Mammary epithelial cell (primary cell): ENCODE measurements at regions not wholly inside any gene's neighbourhood (a gene's known extent, or its start where the extent isn't known, plus 50 kb on each side); places are given as distances from the start of the nearest gene placed in this dataset.

Experiments
- EZH2 ChIP-seq: IDR thresholded peaks from 2 replicates; pipeline ENCODE4 v1.6.1; 2012; ENCODE audit warnings: low read length, inconsistent platforms, borderline replicate concordance
- TF ChIP-seq, protein P1 (sequence below), 2 donors: IDR thresholded peaks in 1 of 2; conservative IDR thresholded peaks in 1 of 2; 2 replicates each; pipeline ENCODE4 v1.5.1; 2011 to 2012; ENCODE audit warnings: inconsistent platforms in 2 of 2, low read length in 2 of 2, mild to moderate bottlenecking in 2 of 2, control low read depth in 1 of 2, low read depth in 1 of 2; ENCODE audit not compliant: insufficient read depth in 1 of 2; ENCODE audit errors: extremely low read depth in 1 of 2

GRCh38 chr13:47420020-47420419 lies 523.2 kb upstream of the HTR2A start:
- TF ChIP-seq, protein P1, sequence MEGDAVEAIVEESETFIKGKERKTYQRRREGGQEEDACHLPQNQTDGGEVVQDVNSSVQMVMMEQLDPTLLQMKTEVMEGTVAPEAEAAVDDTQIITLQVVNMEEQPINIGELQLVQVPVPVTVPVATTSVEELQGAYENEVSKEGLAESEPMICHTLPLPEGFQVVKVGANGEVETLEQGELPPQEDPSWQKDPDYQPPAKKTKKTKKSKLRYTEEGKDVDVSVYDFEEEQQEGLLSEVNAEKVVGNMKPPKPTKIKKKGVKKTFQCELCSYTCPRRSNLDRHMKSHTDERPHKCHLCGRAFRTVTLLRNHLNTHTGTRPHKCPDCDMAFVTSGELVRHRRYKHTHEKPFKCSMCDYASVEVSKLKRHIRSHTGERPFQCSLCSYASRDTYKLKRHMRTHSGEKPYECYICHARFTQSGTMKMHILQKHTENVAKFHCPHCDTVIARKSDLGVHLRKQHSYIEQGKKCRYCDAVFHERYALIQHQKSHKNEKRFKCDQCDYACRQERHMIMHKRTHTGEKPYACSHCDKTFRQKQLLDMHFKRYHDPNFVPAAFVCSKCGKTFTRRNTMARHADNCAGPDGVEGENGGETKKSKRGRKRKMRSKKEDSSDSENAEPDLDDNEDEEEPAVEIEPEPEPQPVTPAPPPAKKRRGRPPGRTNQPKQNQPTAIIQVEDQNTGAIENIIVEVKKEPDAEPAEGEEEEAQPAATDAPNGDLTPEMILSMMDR (conservative IDR thresholded peaks at IDR 0.05 in 1 of 2, IDR thresholded peaks at IDR 0.05 in 1 of 2; ENCODE audit: extremely low read depth in 1 of 2, insufficient read depth in 1 of 2, low read depth in 1 of 2, low read length in 2 of 2) = peak in 1 of 2 donors; percentile 51
- TF ChIP-seq EZH2 = no peak
